ENCODE measurements at regions not wholly inside any gene's neighbourhood (a gene's known extent, or its start where the extent isn't known, plus 50 kb on each side); places are given as distances from the start of the nearest gene placed in this dataset.

- no peak overlapping the region for H3K56ac ChIP-seq (ENCODE audit: extremely low read depth, insufficient read depth, low read length)
- intact Hi-C loops (cut with micrococcal nuclease): no loop called here
- TF ChIP-seq SMC3 (IDR thresholded peaks at IDR 0.05; ENCODE audit: low read depth, low read length) (no peak), BHLHE40 (IDR thresholded peaks at IDR 0.05; ENCODE audit: low read depth, low read length) (no peak), MAFK (IDR thresholded peaks at IDR 0.05; ENCODE audit: low read depth, low read length) (no peak), RFX5 (IDR thresholded peaks at IDR 0.05; ENCODE audit: low read depth, low read length) (no peak), MXI1 (IDR thresholded peaks at IDR 0.05; ENCODE audit: borderline replicate concordance, low read depth, low read length) (no peak), RCOR1 (IDR thresholded peaks at IDR 0.05; ENCODE audit: insufficient replicate concordance, low read length) (no peak), CTCF (conservative IDR thresholded peaks at IDR 0.05; ENCODE audit: low read depth, low read length) (no peak), MAZ (IDR thresholded peaks at IDR 0.05; ENCODE audit: borderline replicate concordance, low read depth, low read length) (no peak), POLR2A (IDR thresholded peaks at IDR 0.05; ENCODE audit: low read depth, low read length) (no peak), RAD21 (IDR thresholded peaks at IDR 0.05; ENCODE audit: low read length) (no peak), FOS (IDR thresholded peaks at IDR 0.05; ENCODE audit: low read depth, low read length) (no peak), CHD1 (IDR thresholded peaks at IDR 0.05; ENCODE audit: low read depth, low read length) (no peak), CEBPB (IDR thresholded peaks at IDR 0.05; ENCODE audit: low read depth, low read length) (no peak), NFE2L2 (IDR thresholded peaks at IDR 0.05; ENCODE audit: low read depth, low read length) (no peak)
- TF ChIP-seq, protein P1, sequence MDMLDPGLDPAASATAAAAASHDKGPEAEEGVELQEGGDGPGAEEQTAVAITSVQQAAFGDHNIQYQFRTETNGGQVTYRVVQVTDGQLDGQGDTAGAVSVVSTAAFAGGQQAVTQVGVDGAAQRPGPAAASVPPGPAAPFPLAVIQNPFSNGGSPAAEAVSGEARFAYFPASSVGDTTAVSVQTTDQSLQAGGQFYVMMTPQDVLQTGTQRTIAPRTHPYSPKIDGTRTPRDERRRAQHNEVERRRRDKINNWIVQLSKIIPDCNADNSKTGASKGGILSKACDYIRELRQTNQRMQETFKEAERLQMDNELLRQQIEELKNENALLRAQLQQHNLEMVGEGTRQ (IDR thresholded peaks at IDR 0.05; ENCODE audit: low read depth, low read length): no peak
- TF ChIP-seq, protein P2, sequence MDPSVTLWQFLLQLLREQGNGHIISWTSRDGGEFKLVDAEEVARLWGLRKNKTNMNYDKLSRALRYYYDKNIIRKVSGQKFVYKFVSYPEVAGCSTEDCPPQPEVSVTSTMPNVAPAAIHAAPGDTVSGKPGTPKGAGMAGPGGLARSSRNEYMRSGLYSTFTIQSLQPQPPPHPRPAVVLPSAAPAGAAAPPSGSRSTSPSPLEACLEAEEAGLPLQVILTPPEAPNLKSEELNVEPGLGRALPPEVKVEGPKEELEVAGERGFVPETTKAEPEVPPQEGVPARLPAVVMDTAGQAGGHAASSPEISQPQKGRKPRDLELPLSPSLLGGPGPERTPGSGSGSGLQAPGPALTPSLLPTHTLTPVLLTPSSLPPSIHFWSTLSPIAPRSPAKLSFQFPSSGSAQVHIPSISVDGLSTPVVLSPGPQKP (IDR thresholded peaks at IDR 0.05; ENCODE audit: borderline replicate concordance, low read depth, low read length): no peak
- H2AK9ac ChIP-seq (replicated peaks; ENCODE audit: low read depth, low read length, poor library complexity): no peak overlapping the region
- H2BK20ac ChIP-seq (ENCODE audit: low read depth, low read length): no peak overlapping the region
- DNase-seq (no peak), ATAC-seq (ENCODE audit: low read depth) (no peak)
- H3K9me1 ChIP-seq (ENCODE audit: insufficient read depth, low read length): 0 out of 2 replicates have a peak, but pooled peaks cover 2% of the 10 kb centered on the region
- in situ Hi-C loops (cut with MboI; ENCODE audit: low sequenced_read_pairs): no loop called here
- H2BK15ac ChIP-seq (ENCODE audit: low read depth, low read length): no peak overlapping the region
- H3K4me3 ChIP-seq (ENCODE audit: insufficient read depth, low read depth, low read length): no peak overlapping the region
- CTCF ChIA-PET: no interaction called here
- no peaks in the 10 kb centered on the region; the same call in 1 of the 2 replicates for H3K27me3 ChIP-seq (ENCODE audit: control insufficient read depth, insufficient read depth, low read length)
- H3K27ac ChIP-seq (ENCODE audit: insufficient read depth, low read length): no peak overlapping the region
- H3K4ac ChIP-seq (ENCODE audit: low read depth, low read length): no peak overlapping the region
- POLR2A ChIA-PET (ENCODE audit: unreplicated experiment): no interaction called here
- 0 out of 2 replicates have a peak, but pooled peaks cover 5% of the 10 kb centered on the region for H3K4me1 ChIP-seq (ENCODE audit: control insufficient read depth, insufficient read depth, low read length)
- no peak overlapping the region for H3K18ac ChIP-seq (ENCODE audit: low read depth, low read length)
- H2BK5ac ChIP-seq (ENCODE audit: low read depth, low read length, poor library complexity, severe bottlenecking): no peak overlapping the region
- H2BK120ac ChIP-seq (ENCODE audit: low read depth, low read length): no peak overlapping the region
- no peak overlapping the region for H3K23ac ChIP-seq (ENCODE audit: low read depth, low read length)
- peaks cover 10% of the 10 kb centered on the region; the same call in 1 of the 2 replicates for H3K36me3 ChIP-seq (ENCODE audit: control insufficient read depth, insufficient read depth, low read length)
- H3K9ac ChIP-seq (ENCODE audit: low read depth, low read length): no peak overlapping the region
- dilution Hi-C loops (cut with HindIII; ENCODE audit: low sequenced_read_pairs, unreplicated experiment): no loop called here
- no peak overlapping the region for H2AK5ac ChIP-seq (ENCODE audit: low read depth, low read length)
- WGBS, 2 experiments (ENCODE audit: extremely low coverage in 2 of 2, insufficient read length in 1 of 2): no CpG with 5 or more reads among the region's 1 CpG
- peaks cover 16% of the 10 kb centered on the region for H4K20me1 ChIP-seq (ENCODE audit: insufficient read depth, low read length)
- 0 out of 2 replicates have a peak, but pooled peaks cover 2% of the 10 kb centered on the region for H3K9me3 ChIP-seq (ENCODE audit: control insufficient read depth, insufficient read depth, low read length)
- H3K4me2 ChIP-seq (ENCODE audit: low read depth, low read length): no peak overlapping the region
- no peak overlapping the region for H3K14ac ChIP-seq (replicated peaks; ENCODE audit: low read depth, low read length)
- no TSS peak for BruUV-seq (replicated peaks)
- no peaks in the 10 kb centered on the region for H3K79me1 ChIP-seq (ENCODE audit: low read depth in 1 of 2, low read length in 2 of 2)
- H2AFZ ChIP-seq (replicated peaks; ENCODE audit: low read length, poor library complexity): no peak overlapping the region
- no peak overlapping the region for H4K91ac ChIP-seq (ENCODE audit: insufficient read depth, low read depth, low read length)
- no peak overlapping the region for H4K8ac ChIP-seq (ENCODE audit: low read depth in 2 of 2, low read length in 2 of 2)
- no peak overlapping the region for H4K5ac ChIP-seq (ENCODE audit: low read depth, low read length)
These were observed 74.5 kb upstream of the GRK3 start for GRCh38 chr22:25489947-25490346.

Measured in IMR-90 (cell line).